ENCODE measurements at regions not wholly inside any gene's neighbourhood (a gene's known extent, or its start where the extent isn't known, plus 50 kb on each side); places are given as distances from the start of the nearest gene placed in this dataset.

GRCh38 chr15:54840621-54841398, 355.9 kb downstream of the RSL24D1 start:
- no peaks in the 10 kb centered on the region for H3K9me3 Mint-ChIP-seq
- H3K4me3 Mint-ChIP-seq = no peak overlapping the region
- H3K36me3 Mint-ChIP-seq (ENCODE audit: low read depth) = no peaks in the 10 kb centered on the region
- peaks cover 3% of the 10 kb centered on the region for H3K27me3 Mint-ChIP-seq (ENCODE audit: low read depth)
- H3K27ac Mint-ChIP-seq = no peak overlapping the region
- TF ChIP-seq CTCF (IDR thresholded peaks at IDR 0.05; ENCODE audit: unreplicated experiment in 3 of 3) = no peak
- H3K4me1 Mint-ChIP-seq = no peaks in the 10 kb centered on the region

GRCh38 chr15:54839379-54839778, 357.4 kb downstream of the RSL24D1 start:
- TF ChIP-seq CTCF (IDR thresholded peaks at IDR 0.05; ENCODE audit: unreplicated experiment in 3 of 3) = no peak
- no peaks in the 10 kb centered on the region for H3K9me3 Mint-ChIP-seq
- no peaks in the 10 kb centered on the region for H3K36me3 Mint-ChIP-seq (ENCODE audit: low read depth)
- H3K27ac Mint-ChIP-seq = no peak overlapping the region
- no peaks in the 10 kb centered on the region for H3K4me1 Mint-ChIP-seq
- peaks cover 3% of the 10 kb centered on the region for H3K27me3 Mint-ChIP-seq (ENCODE audit: low read depth)
- H3K4me3 Mint-ChIP-seq = no peak overlapping the region

GRCh38 chr15:54836052-54836795, 360.5 kb downstream of the RSL24D1 start:
- Mint-ChIP-seq H3K27me3 (ENCODE audit: low read depth) (peaks cover 3% of the 10 kb centered on the region), H3K9me3 (no peaks in the 10 kb centered on the region), H3K36me3 (ENCODE audit: low read depth) (no peaks in the 10 kb centered on the region), H3K4me1 (no peaks in the 10 kb centered on the region), H3K27ac (no peak overlapping the region), H3K4me3 (no peak overlapping the region)
- TF ChIP-seq CTCF (IDR thresholded peaks at IDR 0.05; ENCODE audit: unreplicated experiment in 3 of 3) = no peak

- no peak for TF ChIP-seq CTCF (IDR thresholded peaks at IDR 0.05; ENCODE audit: unreplicated experiment in 3 of 3)
These were observed 366.9 kb downstream of the RSL24D1 start for GRCh38 chr15:54829821-54830220.

GRCh38 chr15:54820811-54821210, 375.9 kb downstream of the RSL24D1 start:
- Mint-ChIP-seq H3K27ac (no peak overlapping the region), H3K36me3 (ENCODE audit: low read depth) (no peaks in the 10 kb centered on the region), H3K9me3 (peaks cover 7% of the 10 kb centered on the region)

More at GRCh38 chr15:54829821-54830220, 366.9 kb downstream of the RSL24D1 start:
- Mint-ChIP-seq H3K4me1 (no peaks in the 10 kb centered on the region), H3K9me3 (no peaks in the 10 kb centered on the region), H3K27ac (no peak overlapping the region), H3K27me3 (ENCODE audit: low read depth) (no peaks in the 10 kb centered on the region), H3K4me3 (no peak overlapping the region), H3K36me3 (ENCODE audit: low read depth) (no peaks in the 10 kb centered on the region)

More at GRCh38 chr15:54820811-54821210, 375.9 kb downstream of the RSL24D1 start:
- Mint-ChIP-seq H3K4me1 (no peaks in the 10 kb centered on the region), H3K4me3 (no peak overlapping the region), H3K27me3 (ENCODE audit: low read depth) (no peaks in the 10 kb centered on the region)
- no peak for TF ChIP-seq CTCF (IDR thresholded peaks at IDR 0.05; ENCODE audit: unreplicated experiment in 3 of 3)
